GM12891 (cell line): ENCODE measurements at regions not wholly inside any gene's neighbourhood (a gene's known extent, or its start where the extent isn't known, plus 50 kb on each side); places are given as distances from the start of the nearest gene placed in this dataset.

Experiments
- PAX5 ChIP-seq: IDR thresholded peaks from 2 replicates; pipeline ENCODE4 v1.6.1; 2011; ENCODE audit warnings: low read length, moderate library complexity, mild to moderate bottlenecking; ENCODE audit not compliant: insufficient read depth, severe bottlenecking
- POLR2A ChIP-seq: IDR thresholded peaks from 2 replicates; pipeline ENCODE4 v1.6.1; 2011; ENCODE audit warnings: low read depth, low read length, control low read depth
- POLR2AphosphoS5 ChIP-seq: IDR thresholded peaks from 2 replicates; pipeline ENCODE4 v1.6.1; 2011; ENCODE audit warnings: low read depth, low read length, control low read depth
- SPI1 ChIP-seq: IDR thresholded peaks from 2 replicates; pipeline ENCODE4 v1.6.1; 2011; ENCODE audit warnings: low read depth, low read length, control low read depth
- TAF1 ChIP-seq: IDR thresholded peaks from 2 replicates; pipeline ENCODE4 v1.6.1; 2011; ENCODE audit warnings: low read depth, low read length, control low read depth

GRCh38 chrX:9352243-9352642 is 112.6 kb upstream of the TBL1X start:
- TF ChIP-seq POLR2A (no peak), POLR2AphosphoS5 (no peak), TAF1 (no peak), SPI1 (peak; percentile 28; the same call in 1 of the 2 replicates), PAX5 (no peak)
